GM18907 (cell line): ENCODE measurements at regions not wholly inside any gene's neighbourhood (a gene's known extent, or its start where the extent isn't known, plus 50 kb on each side); places are given as distances from the start of the nearest gene placed in this dataset.
"Not testable (repeated sequence)": the region's sequence is repeated elsewhere in the genome, so short reads cannot be mapped to it uniquely, and the experiment has no call there.

Experiments
- ATAC-seq: cut with Tn5 transposase; IDR thresholded peaks from one replicate; pipeline ENCODE4 v1.9.1; 2021; ENCODE audit warnings: mild to moderate bottlenecking, moderate library complexity; ENCODE audit not compliant: unreplicated experiment

GRCh38 chr3:195669310-195669709, 51.5 kb upstream of the MUC20 start:
- ATAC-seq: not testable (repeated sequence)

- not testable (repeated sequence) for ATAC-seq
Observed at GRCh38 chr3:195668131-195668766, 52.5 kb upstream of the MUC20 start.

- ATAC-seq: not testable (repeated sequence)
Observed at GRCh38 chr3:195665311-195665710, 55.5 kb upstream of the MUC20 start.

- not testable (repeated sequence) for ATAC-seq
Observed at GRCh38 chr3:195664131-195664530, 56.6 kb upstream of the MUC20 start.

GRCh38 chr3:195659136-195659533, 61.6 kb upstream of the MUC20 start:
- ATAC-seq: not testable (repeated sequence)

- ATAC-seq: peak; percentile 46
Observed at GRCh38 chr3:195658381-195659135, 62.2 kb upstream of the MUC20 start.

GRCh38 chr3:195657475-195658372, 63.1 kb upstream of the MUC20 start:
- peak; percentile 88 for ATAC-seq

- ATAC-seq: not testable (repeated sequence)
Observed at GRCh38 chr3:195656091-195656490, 64.7 kb upstream of the MUC20 start.

GRCh38 chr3:195654746-195655145, 66.0 kb upstream of the MUC20 start:
- not testable (repeated sequence) for ATAC-seq

GRCh38 chr3:195654138-195654537, 66.6 kb upstream of the MUC20 start:
- ATAC-seq: not testable (repeated sequence)

- ATAC-seq: not testable (repeated sequence)
Observed at GRCh38 chr3:195653641-195654040, 67.1 kb upstream of the MUC20 start.

- ATAC-seq: not testable (repeated sequence)
Observed at GRCh38 chr3:195647912-195648702, 64.4 kb upstream of the APOD start.

- not testable (repeated sequence) for ATAC-seq
Observed at GRCh38 chr3:195645872-195646271, 62.1 kb upstream of the APOD start.

- not testable (repeated sequence) for ATAC-seq
Observed at GRCh38 chr3:195643245-195643644, 59.5 kb upstream of the APOD start.

GRCh38 chr3:195642311-195642710, 58.6 kb upstream of the APOD start:
- not testable (repeated sequence) for ATAC-seq

- ATAC-seq: not testable (repeated sequence)
Observed at GRCh38 chr3:195638456-195638855, 54.7 kb upstream of the APOD start.

- ATAC-seq: not testable (repeated sequence)
Observed at GRCh38 chr3:195637473-195638233, 53.9 kb upstream of the APOD start.

- ATAC-seq: not testable (repeated sequence)
Observed at GRCh38 chr3:195637011-195637410, 53.3 kb upstream of the APOD start.

- not testable (repeated sequence) for ATAC-seq
Observed at GRCh38 chr3:195635898-195636685, 52.4 kb upstream of the APOD start.
